ENCODE measurements at regions not wholly inside any gene's neighbourhood (a gene's known extent, or its start where the extent isn't known, plus 50 kb on each side); places are given as distances from the start of the nearest gene placed in this dataset.

DNA sequence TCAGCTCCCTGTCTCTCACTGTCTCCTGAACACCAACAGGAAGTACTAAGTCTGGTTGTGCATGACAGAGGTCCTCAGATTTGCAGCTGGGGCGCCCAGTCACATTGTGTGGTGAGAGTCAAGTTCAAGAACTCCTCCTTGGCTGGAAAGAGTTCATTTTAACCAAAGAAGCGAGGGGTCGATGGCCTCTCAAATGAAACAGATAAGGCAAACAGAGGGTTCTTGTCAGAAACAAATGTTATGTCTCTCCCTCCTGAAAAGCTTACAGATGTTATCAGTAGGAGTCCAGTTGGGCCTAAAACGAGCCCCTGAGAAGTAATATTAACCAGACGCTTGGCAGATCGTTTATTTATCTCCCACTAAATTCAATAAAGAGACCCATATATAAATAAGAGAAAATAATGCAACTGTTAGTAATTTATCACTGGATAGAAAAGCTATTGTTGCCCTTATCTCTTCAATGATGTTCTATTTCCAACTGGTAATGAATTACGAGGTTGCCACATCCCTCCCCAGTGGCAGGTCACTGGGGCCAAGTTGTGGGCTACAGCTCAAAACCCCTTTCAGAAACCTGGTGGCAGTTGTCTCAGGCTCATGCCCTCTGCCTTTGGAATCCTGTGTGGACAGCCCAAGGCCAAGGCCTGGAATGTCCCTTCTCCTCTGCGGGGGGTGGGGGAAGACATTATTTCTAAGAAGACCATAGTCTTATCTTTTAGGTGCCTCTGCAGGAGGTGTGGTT, 307.5 kb upstream of the DYNLRB2 start:
- peak overlapping the region; percentile 86 to 94 (median 87) for H3K27ac Mint-ChIP-seq
- peaks cover 29% of the 10 kb centered on the region for H3K4me1 Mint-ChIP-seq
- no peak overlapping the region for H3K4me3 Mint-ChIP-seq
- H3K27me3 Mint-ChIP-seq (ENCODE audit: low read depth) = no peaks in the 10 kb centered on the region
- TF ChIP-seq, protein P1, sequence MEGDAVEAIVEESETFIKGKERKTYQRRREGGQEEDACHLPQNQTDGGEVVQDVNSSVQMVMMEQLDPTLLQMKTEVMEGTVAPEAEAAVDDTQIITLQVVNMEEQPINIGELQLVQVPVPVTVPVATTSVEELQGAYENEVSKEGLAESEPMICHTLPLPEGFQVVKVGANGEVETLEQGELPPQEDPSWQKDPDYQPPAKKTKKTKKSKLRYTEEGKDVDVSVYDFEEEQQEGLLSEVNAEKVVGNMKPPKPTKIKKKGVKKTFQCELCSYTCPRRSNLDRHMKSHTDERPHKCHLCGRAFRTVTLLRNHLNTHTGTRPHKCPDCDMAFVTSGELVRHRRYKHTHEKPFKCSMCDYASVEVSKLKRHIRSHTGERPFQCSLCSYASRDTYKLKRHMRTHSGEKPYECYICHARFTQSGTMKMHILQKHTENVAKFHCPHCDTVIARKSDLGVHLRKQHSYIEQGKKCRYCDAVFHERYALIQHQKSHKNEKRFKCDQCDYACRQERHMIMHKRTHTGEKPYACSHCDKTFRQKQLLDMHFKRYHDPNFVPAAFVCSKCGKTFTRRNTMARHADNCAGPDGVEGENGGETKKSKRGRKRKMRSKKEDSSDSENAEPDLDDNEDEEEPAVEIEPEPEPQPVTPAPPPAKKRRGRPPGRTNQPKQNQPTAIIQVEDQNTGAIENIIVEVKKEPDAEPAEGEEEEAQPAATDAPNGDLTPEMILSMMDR (IDR thresholded peaks at IDR 0.05; ENCODE audit: unreplicated experiment in 3 of 3) = no peak
- no peaks in the 10 kb centered on the region for H3K36me3 Mint-ChIP-seq (ENCODE audit: low read depth)
- H3K9me3 Mint-ChIP-seq = peaks cover 6% of the 10 kb centered on the region

DNA sequence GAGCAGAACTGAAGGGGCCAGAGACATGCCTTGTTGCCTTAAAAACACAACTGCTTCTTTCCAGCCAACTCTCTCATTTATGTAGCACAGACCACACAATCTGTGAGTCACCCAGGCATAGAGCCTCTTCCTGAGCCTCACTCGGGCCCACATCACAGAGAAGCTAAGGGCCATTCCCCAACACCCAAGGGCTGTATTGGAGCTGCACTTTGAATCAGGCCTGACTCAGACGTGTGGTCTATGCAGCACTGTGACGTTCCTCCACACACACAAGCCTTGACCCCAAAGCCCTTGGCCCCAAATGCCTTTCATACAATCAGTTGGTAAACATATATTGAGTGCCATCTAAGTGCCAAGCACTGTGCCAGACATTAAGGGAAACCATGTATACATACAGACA, 308.9 kb upstream of the DYNLRB2 start:
- H3K4me1 Mint-ChIP-seq = peaks cover 29% of the 10 kb centered on the region
- H3K4me3 Mint-ChIP-seq = no peak overlapping the region
- no peaks in the 10 kb centered on the region for H3K27me3 Mint-ChIP-seq (ENCODE audit: low read depth)
- H3K27ac Mint-ChIP-seq = peak overlapping the region; percentile 86 to 94 (median 87)
- peaks cover 5% of the 10 kb centered on the region for H3K9me3 Mint-ChIP-seq
- TF ChIP-seq, protein P1 (IDR thresholded peaks at IDR 0.05; ENCODE audit: unreplicated experiment in 3 of 3) = no peak
- no peaks in the 10 kb centered on the region for H3K36me3 Mint-ChIP-seq (ENCODE audit: low read depth)

DNA sequence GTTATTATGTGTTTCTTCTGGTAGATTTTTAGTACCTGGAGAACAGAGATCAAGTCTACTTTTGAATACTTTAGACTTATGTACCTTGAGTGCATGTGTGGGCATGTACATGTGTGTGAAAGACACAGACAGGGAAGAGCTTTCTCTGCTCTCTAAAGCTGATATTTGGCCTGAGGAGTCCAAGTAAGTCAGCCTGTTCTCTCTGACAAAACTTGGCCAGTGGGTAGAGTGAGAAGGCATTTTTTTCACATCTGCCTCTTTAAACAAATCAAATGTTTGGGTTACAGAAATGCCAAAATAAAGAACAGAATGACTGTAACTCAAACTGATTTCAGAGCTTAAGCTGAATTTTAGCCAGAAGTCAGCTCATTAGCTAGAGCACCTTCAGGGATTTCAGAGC, 309.7 kb upstream of the DYNLRB2 start:
- Mint-ChIP-seq H3K27ac (peak overlapping the region; percentile 78 to 87 (median 86)), H3K36me3 (ENCODE audit: low read depth) (no peaks in the 10 kb centered on the region), H3K4me1 (peaks cover 29% of the 10 kb centered on the region), H3K27me3 (ENCODE audit: low read depth) (no peaks in the 10 kb centered on the region), H3K9me3 (peaks cover 9% of the 10 kb centered on the region), H3K4me3 (no peak overlapping the region)
- TF ChIP-seq, protein P1 (IDR thresholded peaks at IDR 0.05; ENCODE audit: unreplicated experiment in 3 of 3) = no peak

DNA sequence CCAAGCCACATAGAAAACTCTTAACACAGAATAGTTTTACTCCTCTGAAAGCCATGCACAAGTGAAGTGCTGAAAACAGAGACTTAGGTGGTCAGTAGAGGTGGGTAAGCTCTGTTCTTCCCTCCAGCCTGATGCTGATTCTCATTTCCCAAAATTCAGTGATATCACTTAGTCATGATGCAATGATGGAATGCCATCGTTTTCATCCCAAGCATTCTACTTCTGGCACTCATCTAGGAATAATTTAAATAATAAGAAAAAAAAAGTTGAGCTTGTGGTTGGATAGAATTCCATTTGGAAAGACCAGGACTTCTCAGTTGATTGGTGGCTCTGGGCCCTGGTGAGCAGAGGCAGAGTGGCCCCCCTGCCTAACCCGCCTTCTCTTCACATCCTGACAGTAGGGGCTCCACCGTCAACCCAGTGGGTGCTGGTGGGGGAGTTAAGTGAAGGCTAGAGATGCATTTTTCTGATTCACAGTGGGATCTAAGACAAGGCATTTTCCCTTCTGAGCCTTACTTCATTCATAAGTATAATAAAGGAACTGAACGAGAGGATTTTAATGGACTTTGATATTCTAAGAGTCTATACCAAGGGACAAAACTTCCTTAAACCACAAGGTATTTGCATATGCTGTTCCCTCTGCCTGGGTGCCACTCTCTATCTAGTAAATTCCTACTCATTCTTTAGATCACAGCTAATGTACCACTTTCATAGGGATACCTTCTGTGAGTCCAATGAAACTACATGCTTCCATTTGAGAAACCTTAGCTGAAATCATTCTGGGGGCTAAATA, 310.3 kb upstream of the DYNLRB2 start:
- Mint-ChIP-seq H3K36me3 (ENCODE audit: low read depth) (no peaks in the 10 kb centered on the region), H3K27me3 (ENCODE audit: low read depth) (no peaks in the 10 kb centered on the region), H3K9me3 (peaks cover 11% of the 10 kb centered on the region), H3K4me3 (no peak overlapping the region), H3K27ac (peak overlapping the region; percentile 78 to 87 (median 86)), H3K4me1 (peaks cover 29% of the 10 kb centered on the region)
- TF ChIP-seq, protein P1 (IDR thresholded peaks at IDR 0.05; ENCODE audit: unreplicated experiment in 3 of 3) = no peak

DNA sequence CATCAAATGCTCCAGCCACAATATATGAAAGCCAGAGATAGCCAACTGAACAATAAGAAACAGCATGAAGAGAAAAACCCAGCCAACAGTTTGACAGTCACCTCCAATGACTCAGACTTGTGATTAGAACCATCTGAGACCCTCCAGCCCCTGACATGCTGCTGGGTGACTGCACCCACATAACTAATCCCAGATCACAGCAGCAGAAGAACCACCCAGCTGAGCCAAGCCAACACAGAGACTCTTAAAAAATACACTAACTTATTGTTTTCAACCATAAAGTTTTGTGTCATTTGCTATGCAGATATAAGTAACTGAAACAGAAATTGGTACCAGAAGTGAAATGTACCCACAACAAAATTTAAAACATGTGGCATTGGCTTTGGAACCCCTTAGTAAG, 314.3 kb upstream of the DYNLRB2 start:
- Mint-ChIP-seq H3K27ac (no peak overlapping the region), H3K4me3 (no peak overlapping the region), H3K27me3 (ENCODE audit: low read depth) (peaks cover 5% of the 10 kb centered on the region), H3K9me3 (peaks cover 27% of the 10 kb centered on the region), H3K4me1 (peaks cover 8% of the 10 kb centered on the region), H3K36me3 (ENCODE audit: low read depth) (no peaks in the 10 kb centered on the region)
- TF ChIP-seq, protein P1 (IDR thresholded peaks at IDR 0.05; ENCODE audit: unreplicated experiment in 3 of 3) = no peak

Measured in nephron (organoid).